HG02798 (cell line): ENCODE measurements at regions not wholly inside any gene's neighbourhood (a gene's known extent, or its start where the extent isn't known, plus 50 kb on each side); places are given as distances from the start of the nearest gene placed in this dataset.
A peak's percentile ranks its signal among the peaks of the same experiment; 100 is the strongest.
"Not testable (repeated sequence)": the region's sequence is repeated elsewhere in the genome, so short reads cannot be mapped to it uniquely, and the experiment has no call there.

ENCODE experiments used
- ATAC-seq: cut with Tn5 transposase; IDR thresholded peaks from one replicate; pipeline ENCODE4 v1.9.1; 2021; ENCODE audit warnings: mild to moderate bottlenecking; ENCODE audit not compliant: unreplicated experiment, poor library complexity

- no peak for ATAC-seq
Measured at GRCh38 chr20:1800180-1800579, 95.0 kb upstream of the SIRPA start.

- ATAC-seq: not testable (repeated sequence)
Measured at GRCh38 chr20:1799746-1800145, 95.5 kb upstream of the SIRPA start.

DNA sequence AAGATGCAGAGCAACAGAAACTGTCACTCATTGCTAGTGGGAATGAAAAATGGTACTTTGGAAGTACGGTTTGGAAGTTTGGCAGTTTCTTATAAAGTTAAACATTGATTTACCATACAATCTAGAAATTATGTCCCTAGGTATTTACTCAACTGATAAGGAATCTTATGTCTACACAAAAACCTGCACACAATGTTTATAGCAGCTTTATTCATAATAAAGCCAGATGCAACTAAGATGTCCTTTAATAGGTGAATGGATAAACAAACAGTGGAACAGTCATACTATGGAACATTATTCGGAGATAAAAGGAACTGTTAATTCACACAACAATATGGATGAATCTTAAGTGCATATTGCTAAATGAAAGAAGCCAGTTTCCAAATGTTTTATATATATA lies 96.2 kb upstream of the SIRPA start:
- ATAC-seq: no peak

GRCh38 chr20:1793821-1794220 lies 101.4 kb upstream of the SIRPA start:
- ATAC-seq: no peak

DNA sequence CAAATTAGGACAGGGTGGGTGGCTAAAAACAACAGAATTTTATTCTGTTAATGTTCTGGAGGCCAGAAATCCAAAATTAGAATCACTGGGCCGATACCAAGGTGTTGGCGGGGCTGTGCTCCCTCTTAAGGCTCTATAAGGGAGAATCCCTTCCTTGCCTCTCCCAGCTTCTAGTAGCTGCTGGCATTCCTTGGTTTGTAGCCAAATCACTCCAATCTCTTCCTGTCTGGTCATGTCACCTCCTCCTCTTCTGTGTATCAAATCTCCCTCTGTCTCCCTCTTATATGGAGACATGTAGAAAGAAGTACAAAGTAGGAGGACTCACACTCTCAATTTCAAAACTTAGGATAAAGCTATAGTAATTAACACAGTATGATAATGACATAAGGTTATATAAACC lies 102.9 kb upstream of the SIRPA start:
- no peak for ATAC-seq

GRCh38 chr20:1790386-1790785 lies 104.8 kb upstream of the SIRPA start:
- ATAC-seq: no peak

- ATAC-seq: no peak
Measured at GRCh38 chr20:1788044-1788443, 107.2 kb upstream of the SIRPA start.

GRCh38 chr20:1786486-1786885 lies 108.7 kb upstream of the SIRPA start:
- ATAC-seq: no peak

DNA sequence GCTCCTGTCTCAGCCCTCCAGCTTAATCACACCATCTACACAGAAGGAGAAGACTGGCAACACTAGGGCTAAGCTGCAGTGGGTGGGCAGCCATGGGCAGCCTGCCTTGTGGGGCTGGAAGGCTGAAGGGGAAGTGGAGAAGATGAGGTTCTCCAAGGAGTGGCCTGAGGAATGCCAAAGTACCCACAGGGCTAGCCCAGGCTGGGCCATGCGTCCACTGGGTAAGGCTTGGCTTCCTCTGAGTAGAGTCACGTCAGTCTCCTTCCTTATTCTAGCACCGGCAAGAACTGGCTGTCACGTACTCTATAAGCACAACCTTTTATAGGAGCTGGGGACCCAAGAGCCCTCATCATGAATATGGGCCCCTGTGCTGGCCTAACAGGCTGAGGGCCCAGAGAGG lies 110.6 kb upstream of the SIRPA start:
- ATAC-seq: no peak

DNA sequence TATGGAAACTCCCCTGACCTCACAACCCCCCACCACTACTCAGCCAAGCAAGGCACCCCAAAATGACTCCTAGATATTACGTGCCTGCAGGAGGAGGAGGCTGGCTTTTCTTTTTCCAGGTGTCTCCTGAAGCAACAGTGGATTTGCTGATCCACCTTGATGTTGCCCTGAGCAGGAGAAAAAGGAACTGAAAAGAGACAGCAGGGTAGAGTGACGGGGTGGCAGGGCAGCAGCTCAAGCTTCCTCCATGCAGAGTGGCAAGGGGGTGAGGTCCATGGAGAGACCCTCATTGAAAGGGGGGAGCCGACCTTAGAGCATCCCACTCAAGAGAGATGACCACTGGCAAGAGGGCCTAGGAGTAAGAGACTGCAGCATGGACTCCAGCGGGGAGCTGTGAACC lies 112.0 kb upstream of the SIRPA start:
- ATAC-seq: no peak

DNA sequence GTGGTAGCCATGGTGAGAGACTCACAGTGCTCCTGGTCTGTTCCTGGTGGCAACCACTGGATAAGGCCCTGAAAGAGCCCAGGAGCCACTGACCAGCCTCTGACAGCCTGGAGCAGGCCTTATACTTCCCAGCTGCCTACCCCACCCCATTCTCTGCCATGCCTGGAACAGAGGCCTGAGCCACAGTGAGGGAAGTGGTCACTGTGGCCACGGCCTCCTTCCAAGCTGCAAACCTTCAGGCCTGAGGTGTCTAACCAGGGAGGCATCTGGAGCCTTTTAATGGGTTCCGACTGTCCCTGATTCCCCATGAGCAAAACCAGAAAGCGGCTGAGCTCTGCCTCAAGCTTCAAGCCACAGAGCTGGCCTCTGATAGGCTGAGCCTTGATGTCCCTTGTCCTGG lies 113.0 kb upstream of the SIRPA start:
- no peak for ATAC-seq

DNA sequence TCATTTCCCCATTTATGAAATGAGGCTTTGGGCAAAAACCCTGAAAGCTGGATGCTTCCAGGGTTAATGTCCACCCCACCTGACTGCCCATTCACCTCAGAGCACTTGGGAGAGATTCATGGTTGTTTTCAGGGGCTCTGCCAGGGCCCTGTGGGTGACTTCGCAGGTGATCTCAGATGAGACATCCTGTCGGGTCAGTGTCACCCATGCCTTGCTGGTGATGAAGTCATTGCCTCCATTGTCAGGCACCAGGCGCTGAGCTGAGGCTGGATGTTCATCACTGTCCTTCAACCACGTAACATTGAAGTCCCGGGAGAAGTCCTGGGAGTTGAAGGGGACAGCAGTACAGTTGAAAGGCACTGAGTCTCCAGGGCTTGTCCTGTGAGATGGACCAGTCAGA lies 115.6 kb upstream of the SIRPA start:
- no peak for ATAC-seq

DNA sequence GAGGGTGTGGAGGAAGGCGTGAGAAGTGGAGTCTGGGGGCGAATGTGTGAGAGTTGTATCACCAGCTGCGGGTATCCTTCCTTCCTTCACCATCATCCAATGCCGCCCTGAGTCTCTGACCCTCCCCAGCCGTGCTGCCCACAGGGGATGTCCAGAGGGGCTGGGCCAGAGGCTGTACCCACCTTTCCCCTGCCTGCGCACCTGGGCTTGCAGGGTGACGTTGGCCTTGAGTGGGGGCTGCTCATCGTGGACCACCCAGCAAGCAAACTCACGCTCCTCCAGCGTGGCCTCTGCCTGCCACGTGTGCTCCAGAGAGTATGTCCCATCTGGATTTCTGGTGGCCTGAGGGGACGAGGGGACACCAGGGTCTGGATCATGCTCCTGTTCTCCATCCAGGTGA lies 116.9 kb upstream of the SIRPA start:
- ATAC-seq: no peak

- no peak for ATAC-seq
Measured at GRCh38 chr20:1777476-1777820, 117.8 kb upstream of the SIRPA start.

GRCh38 chr20:1776681-1777475 lies 118.3 kb upstream of the SIRPA start:
- peak; percentile 87 for ATAC-seq

GRCh38 chr20:1775117-1775516 lies 117.5 kb upstream of the SIRPG start:
- ATAC-seq: no peak

- no peak for ATAC-seq
Measured at GRCh38 chr20:1774479-1774878, 116.9 kb upstream of the SIRPG start.

- no peak for ATAC-seq
Measured at GRCh38 chr20:1773816-1774215, 116.2 kb upstream of the SIRPG start.

GRCh38 chr20:1769491-1769890 lies 111.9 kb upstream of the SIRPG start:
- ATAC-seq: no peak

GRCh38 chr20:1766731-1767130 lies 109.2 kb upstream of the SIRPG start:
- no peak for ATAC-seq

DNA sequence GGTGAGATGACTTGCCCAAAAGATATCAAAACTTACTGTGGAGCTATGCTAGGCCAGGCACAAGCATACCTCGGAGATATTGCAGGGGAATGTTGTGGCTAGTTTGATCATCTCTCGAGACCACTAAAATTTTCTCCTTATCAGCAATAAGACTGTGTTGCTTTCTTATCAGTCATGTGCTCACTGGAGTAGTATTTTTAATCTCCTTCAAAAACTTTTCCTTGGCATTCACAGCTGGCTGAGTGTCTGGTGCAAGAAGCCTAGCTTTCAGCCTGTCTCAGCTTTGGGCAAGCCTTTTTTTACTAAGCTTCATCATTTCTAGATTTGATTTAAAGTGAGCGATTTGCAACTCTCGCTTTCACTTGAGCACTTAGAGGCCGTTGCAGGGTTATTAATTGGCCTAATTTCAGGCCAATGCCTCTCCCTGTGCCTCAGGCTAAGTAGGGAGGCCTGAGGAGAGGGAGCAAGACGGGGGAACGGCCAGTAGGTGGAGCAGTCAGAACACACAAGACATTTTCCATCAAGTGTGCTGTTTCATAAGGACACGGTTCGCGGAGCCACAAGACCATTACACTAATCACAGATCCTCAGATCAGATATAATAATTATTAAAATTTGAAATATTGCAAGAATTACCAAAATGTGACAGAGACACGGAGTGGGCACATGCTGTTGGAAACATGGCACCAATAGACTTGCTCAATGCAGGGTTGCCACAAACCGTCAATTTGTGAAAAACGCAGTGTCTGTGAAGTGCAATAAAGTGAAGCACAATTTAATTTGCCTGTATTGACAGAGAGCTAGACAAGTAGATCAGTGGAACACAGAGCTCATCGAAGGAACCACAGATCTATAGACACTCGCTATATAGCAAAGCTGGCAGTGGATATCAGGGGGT lies 106.8 kb upstream of the SIRPG start:
- peak; percentile 64 for ATAC-seq

DNA sequence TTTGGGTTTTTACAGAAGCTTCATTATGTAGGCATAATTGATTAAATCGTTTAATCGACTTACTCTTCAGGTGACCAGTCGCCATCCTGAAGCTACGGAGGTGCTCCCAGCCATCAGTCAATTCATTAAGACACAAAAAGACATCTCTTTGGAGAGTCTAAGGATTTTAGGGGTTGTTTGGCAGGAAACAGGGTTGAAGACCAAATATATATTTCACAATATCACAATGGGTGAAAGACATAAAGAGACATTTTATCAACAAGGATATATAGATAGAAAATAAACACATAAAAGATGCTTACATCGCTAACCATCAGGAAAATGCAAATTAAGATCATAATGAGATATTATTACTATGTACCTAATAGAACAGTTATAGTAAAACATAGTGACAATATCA lies 104.0 kb upstream of the SIRPG start:
- ATAC-seq: no peak
